Prostate gland (tissue), 2 donors: ENCODE measurements at regions not wholly inside any gene's neighbourhood (a gene's known extent, or its start where the extent isn't known, plus 50 kb on each side); places are given as distances from the start of the nearest gene placed in this dataset.
"Not testable (repeated sequence)": the region's sequence is repeated elsewhere in the genome, so short reads cannot be mapped to it uniquely, and the experiment has no call there.

Source experiments
- CTCF ChIP-seq, 4 experiments: fragments of 200-600 bp in 2 of 4; fragments of 450-650 bp in 2 of 4; sonication (generic) in 2 of 4; IDR thresholded peaks; 1 replicate in 3 of 4; 2 replicates in 1 of 4; pipeline ENCODE4 v1.5.1; 2016 to 2019; ENCODE audit warnings: antibody characterized with exemption in 4 of 4, mild to moderate bottlenecking in 2 of 4, moderate library complexity in 2 of 4
- POLR2A ChIP-seq: fragments of 450-650 bp; IDR thresholded peaks from one replicate; pipeline ENCODE4 v1.6.1; 2016; ENCODE audit warnings: antibody characterized with exemption, mild to moderate bottlenecking

DNA sequence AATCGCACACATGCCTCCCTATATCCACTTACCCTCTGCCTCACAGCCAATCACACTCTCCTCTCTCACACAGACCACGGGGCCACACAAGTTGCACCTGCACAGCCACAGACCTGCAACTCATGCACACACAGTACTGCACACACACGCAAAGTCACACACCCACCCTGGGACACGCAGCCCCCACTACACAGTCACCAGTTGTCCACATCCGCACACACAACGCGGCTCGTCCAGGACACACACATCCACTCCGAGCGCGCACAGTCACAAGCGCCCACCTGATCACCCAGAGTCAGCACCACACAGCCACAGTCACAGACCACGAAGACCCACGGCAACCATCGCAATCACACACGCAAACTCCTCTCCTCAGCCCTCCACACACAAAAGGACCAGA lies 387.3 kb downstream of the CNTNAP3B start:
- TF ChIP-seq CTCF (IDR thresholded peaks at IDR 0.05); POLR2A: not testable (repeated sequence)
